ENCODE measurements at regions not wholly inside any gene's neighbourhood (a gene's known extent, or its start where the extent isn't known, plus 50 kb on each side); places are given as distances from the start of the nearest gene placed in this dataset.

- DNase-seq (ENCODE audit: low read depth): no peak
Measured at GRCh38 chr11:111137846-111138245, 107.7 kb upstream of the POU2AF2 start.

GRCh38 chr11:111135778-111136570 lies 109.6 kb upstream of the POU2AF2 start:
- no peak for DNase-seq (ENCODE audit: low read depth)

- DNase-seq (ENCODE audit: low read depth): no peak
Measured at GRCh38 chr11:111135101-111135500, 110.4 kb upstream of the POU2AF2 start.

GRCh38 chr11:111128076-111128870 lies 117.3 kb upstream of the POU2AF2 start:
- DNase-seq (ENCODE audit: low read depth): no peak

GRCh38 chr11:111124724-111125123 lies 120.8 kb upstream of the POU2AF2 start:
- no peak for DNase-seq (ENCODE audit: low read depth)

- no peak for DNase-seq (ENCODE audit: low read depth)
Measured at GRCh38 chr11:111123463-111124398, 121.8 kb upstream of the POU2AF2 start.

GRCh38 chr11:111120696-111121302 lies 124.7 kb upstream of the POU2AF2 start:
- DNase-seq (ENCODE audit: low read depth): no peak

- no peak for DNase-seq (ENCODE audit: low read depth)
Measured at GRCh38 chr11:111120161-111120560, 125.4 kb upstream of the POU2AF2 start.

- DNase-seq (ENCODE audit: low read depth): no peak
Measured at GRCh38 chr11:111119751-111120150, 125.8 kb upstream of the POU2AF2 start.

- DNase-seq (ENCODE audit: low read depth): no peak
Measured at GRCh38 chr11:111115890-111116289, 129.6 kb upstream of the POU2AF2 start.

- DNase-seq (ENCODE audit: low read depth): no peak
Measured at GRCh38 chr11:111114091-111114490, 131.4 kb upstream of the POU2AF2 start.

- no peak for DNase-seq (ENCODE audit: low read depth)
Measured at GRCh38 chr11:111112614-111113013, 132.9 kb upstream of the POU2AF2 start.

GRCh38 chr11:111107501-111107900 lies 138.0 kb upstream of the POU2AF2 start:
- DNase-seq (ENCODE audit: low read depth): no peak

GRCh38 chr11:111106641-111107040 lies 138.9 kb upstream of the POU2AF2 start:
- no peak for DNase-seq (ENCODE audit: low read depth)

- DNase-seq (ENCODE audit: low read depth): no peak
Measured at GRCh38 chr11:111105566-111105965, 140.0 kb upstream of the POU2AF2 start.

GRCh38 chr11:111104185-111104584 lies 141.3 kb upstream of the POU2AF2 start:
- no peak for DNase-seq (ENCODE audit: low read depth)

- no peak for DNase-seq (ENCODE audit: low read depth)
Measured at GRCh38 chr11:111101881-111102280, 143.6 kb upstream of the POU2AF2 start.

GRCh38 chr11:111099028-111099713 lies 146.4 kb upstream of the POU2AF2 start:
- no peak for DNase-seq (ENCODE audit: low read depth)

- no peak for DNase-seq (ENCODE audit: low read depth)
Measured at GRCh38 chr11:111098091-111098490, 147.4 kb upstream of the POU2AF2 start.

GRCh38 chr11:111097191-111097590 lies 148.3 kb upstream of the POU2AF2 start:
- no peak for DNase-seq (ENCODE audit: low read depth)

- DNase-seq (ENCODE audit: low read depth): no peak
Measured at GRCh38 chr11:111095327-111095726, 150.2 kb upstream of the POU2AF2 start.

Data from non-pigmented ciliary epithelial cell (primary cell).